ENCODE measurements at regions not wholly inside any gene's neighbourhood (a gene's known extent, or its start where the extent isn't known, plus 50 kb on each side); places are given as distances from the start of the nearest gene placed in this dataset.

- Mint-ChIP-seq H3K4me1 (ENCODE audit: low read depth) (no peaks in the 10 kb centered on the region), H3K36me3 (ENCODE audit: low read depth) (no peaks in the 10 kb centered on the region), H3K27me3 (ENCODE audit: low read depth) (peaks cover 5% of the 10 kb centered on the region), H3K4me3 (no peak overlapping the region), H3K9me3 (ENCODE audit: insufficient read depth) (no peaks in the 10 kb centered on the region), H3K27ac (no peak overlapping the region)
- no peak for ATAC-seq
- POLR2A ChIA-PET, result interaction anchor here (0.7 kb wide), 1 partner anchor 726 kb away, joined by 3 read pairs; no protein-coding TSS in a partner anchor
- CTCF ChIA-PET, result interaction anchor here (1.4 kb wide), 1 partner anchor 118 kb away, joined by 3 read pairs; no protein-coding TSS in a partner anchor
- DNase-seq, result no peak
These were observed 119.2 kb upstream of the THBS1 start for GRCh38 chr15:39461536-39462130.

GRCh38 chr15:39462691-39463090 is 118.2 kb upstream of the THBS1 start:
- Mint-ChIP-seq H3K36me3 (ENCODE audit: low read depth) (no peaks in the 10 kb centered on the region), H3K27ac (no peak overlapping the region), H3K27me3 (ENCODE audit: low read depth) (peaks cover 5% of the 10 kb centered on the region), H3K4me3 (no peak overlapping the region), H3K4me1 (ENCODE audit: low read depth) (no peaks in the 10 kb centered on the region), H3K9me3 (ENCODE audit: insufficient read depth) (no peaks in the 10 kb centered on the region)
- CTCF ChIA-PET, result interaction anchor here (1.4 kb wide), 1 partner anchor 117 kb away, joined by 3 read pairs; no protein-coding TSS in a partner anchor
- ATAC-seq (no peak), DNase-seq (no peak)
- POLR2A ChIA-PET, result no interaction called here

- no peaks in the 10 kb centered on the region for H3K36me3 Mint-ChIP-seq (ENCODE audit: low read depth)
- POLR2A ChIA-PET, result no interaction called here
- H3K27me3 Mint-ChIP-seq (ENCODE audit: low read depth), result peaks cover 5% of the 10 kb centered on the region
- no peak overlapping the region for H3K4me3 Mint-ChIP-seq
- H3K9me3 Mint-ChIP-seq (ENCODE audit: insufficient read depth), result no peaks in the 10 kb centered on the region
- no peak overlapping the region for H3K27ac Mint-ChIP-seq
- ATAC-seq, result no peak
- H3K4me1 Mint-ChIP-seq (ENCODE audit: low read depth), result no peaks in the 10 kb centered on the region
- no peak for DNase-seq
- CTCF ChIA-PET, result interaction anchor here (1.1 kb wide), 1 partner anchor 28 kb away, joined by 3 read pairs; no protein-coding TSS in a partner anchor
These were observed 114.8 kb upstream of the THBS1 start for GRCh38 chr15:39465843-39466749.

- H3K9me3 Mint-ChIP-seq (ENCODE audit: insufficient read depth), result no peaks in the 10 kb centered on the region
- ChIA-PET CTCF (no interaction called here), POLR2A (no interaction called here)
- no peak for DNase-seq
- peaks cover 4% of the 10 kb centered on the region for H3K27me3 Mint-ChIP-seq (ENCODE audit: low read depth)
- H3K36me3 Mint-ChIP-seq (ENCODE audit: low read depth), result no peaks in the 10 kb centered on the region
- H3K4me1 Mint-ChIP-seq (ENCODE audit: low read depth), result no peaks in the 10 kb centered on the region
- no peak overlapping the region for H3K4me3 Mint-ChIP-seq
- H3K27ac Mint-ChIP-seq, result no peak overlapping the region
- no peak for ATAC-seq
These were observed 114.2 kb upstream of the THBS1 start for GRCh38 chr15:39466750-39467105.

- CTCF ChIA-PET, result no interaction called here
- no peak for ATAC-seq
- POLR2A ChIA-PET, result no interaction called here
- no peaks in the 10 kb centered on the region for H3K9me3 Mint-ChIP-seq (ENCODE audit: insufficient read depth)
- no peaks in the 10 kb centered on the region for H3K36me3 Mint-ChIP-seq (ENCODE audit: low read depth)
- no peak overlapping the region for H3K27ac Mint-ChIP-seq
- no peak for DNase-seq
- H3K27me3 Mint-ChIP-seq (ENCODE audit: low read depth), result no peaks in the 10 kb centered on the region
- no peak overlapping the region for H3K4me3 Mint-ChIP-seq
- H3K4me1 Mint-ChIP-seq (ENCODE audit: low read depth), result no peaks in the 10 kb centered on the region
These were observed 112.5 kb upstream of the THBS1 start for GRCh38 chr15:39468331-39468730.

- ChIA-PET POLR2A (no interaction called here), CTCF (no interaction called here)
- no peaks in the 10 kb centered on the region for H3K36me3 Mint-ChIP-seq (ENCODE audit: low read depth)
- no peak overlapping the region for H3K4me3 Mint-ChIP-seq
- no peaks in the 10 kb centered on the region for H3K4me1 Mint-ChIP-seq (ENCODE audit: low read depth)
- DNase-seq, result no peak
- no peak overlapping the region for H3K27ac Mint-ChIP-seq
- no peak for ATAC-seq
- H3K27me3 Mint-ChIP-seq (ENCODE audit: low read depth), result no peaks in the 10 kb centered on the region
- no peaks in the 10 kb centered on the region for H3K9me3 Mint-ChIP-seq (ENCODE audit: insufficient read depth)
These were observed 112.1 kb upstream of the THBS1 start for GRCh38 chr15:39468828-39469227.

GRCh38 chr15:39471785-39472574 is 108.9 kb upstream of the THBS1 start:
- no peaks in the 10 kb centered on the region for H3K9me3 Mint-ChIP-seq (ENCODE audit: insufficient read depth)
- ATAC-seq (no peak), DNase-seq (no peak)
- H3K4me3 Mint-ChIP-seq, result no peak overlapping the region
- CTCF ChIA-PET, result no interaction called here
- H3K27ac Mint-ChIP-seq, result no peak overlapping the region
- no peaks in the 10 kb centered on the region for H3K36me3 Mint-ChIP-seq (ENCODE audit: low read depth)
- H3K27me3 Mint-ChIP-seq (ENCODE audit: low read depth), result no peaks in the 10 kb centered on the region
- H3K4me1 Mint-ChIP-seq (ENCODE audit: low read depth), result no peaks in the 10 kb centered on the region
- POLR2A ChIA-PET, result no interaction called here

GRCh38 chr15:39472621-39473297 is 108.1 kb upstream of the THBS1 start:
- POLR2A ChIA-PET, result no interaction called here
- DNase-seq, result no peak
- Mint-ChIP-seq H3K27me3 (ENCODE audit: low read depth) (no peaks in the 10 kb centered on the region), H3K4me3 (no peak overlapping the region), H3K4me1 (ENCODE audit: low read depth) (no peaks in the 10 kb centered on the region), H3K9me3 (ENCODE audit: insufficient read depth) (no peaks in the 10 kb centered on the region), H3K36me3 (ENCODE audit: low read depth) (no peaks in the 10 kb centered on the region), H3K27ac (no peak overlapping the region)
- no peak for ATAC-seq
- CTCF ChIA-PET, result no interaction called here

GRCh38 chr15:39473298-39473947 is 107.5 kb upstream of the THBS1 start:
- DNase-seq (no peak), ATAC-seq (no peak)
- Mint-ChIP-seq H3K9me3 (ENCODE audit: insufficient read depth) (no peaks in the 10 kb centered on the region), H3K4me1 (ENCODE audit: low read depth) (no peaks in the 10 kb centered on the region), H3K36me3 (ENCODE audit: low read depth) (no peaks in the 10 kb centered on the region), H3K27ac (no peak overlapping the region), H3K4me3 (no peak overlapping the region), H3K27me3 (ENCODE audit: low read depth) (no peaks in the 10 kb centered on the region)
- CTCF ChIA-PET, result interaction anchor here (1.1 kb wide), 1 partner anchor 283 kb away, joined by 3 read pairs; no protein-coding TSS in a partner anchor
- POLR2A ChIA-PET, result no interaction called here

GRCh38 chr15:39474657-39475056 is 106.2 kb upstream of the THBS1 start:
- CTCF ChIA-PET, result interaction anchor here (1.1 kb wide), 1 partner anchor 282 kb away, joined by 3 read pairs; no protein-coding TSS in a partner anchor
- H3K27me3 Mint-ChIP-seq (ENCODE audit: low read depth), result no peaks in the 10 kb centered on the region

GRCh38 chr15:39478996-39479395 is 101.9 kb upstream of the THBS1 start:
- no peak for ATAC-seq
- Mint-ChIP-seq H3K27ac (no peak overlapping the region), H3K9me3 (ENCODE audit: insufficient read depth) (no peaks in the 10 kb centered on the region), H3K4me3 (no peak overlapping the region), H3K27me3 (ENCODE audit: low read depth) (peaks cover 4% of the 10 kb centered on the region), H3K4me1 (ENCODE audit: low read depth) (peaks cover 4% of the 10 kb centered on the region), H3K36me3 (ENCODE audit: low read depth) (no peaks in the 10 kb centered on the region)
- POLR2A ChIA-PET, result no interaction called here
- CTCF ChIA-PET, result no interaction called here
- no peak for DNase-seq

More at GRCh38 chr15:39474657-39475056, 106.2 kb upstream of the THBS1 start:
- no peak for ATAC-seq
- Mint-ChIP-seq H3K27ac (no peak overlapping the region), H3K9me3 (ENCODE audit: insufficient read depth) (no peaks in the 10 kb centered on the region), H3K4me3 (no peak overlapping the region), H3K4me1 (ENCODE audit: low read depth) (peaks cover 4% of the 10 kb centered on the region), H3K36me3 (ENCODE audit: low read depth) (no peaks in the 10 kb centered on the region)
- POLR2A ChIA-PET, result no interaction called here
- DNase-seq, result no peak
